GM21360 (cell line): ENCODE measurements at regions not wholly inside any gene's neighbourhood (a gene's known extent, or its start where the extent isn't known, plus 50 kb on each side); places are given as distances from the start of the nearest gene placed in this dataset.

Experiments used
- ATAC-seq: cut with Tn5 transposase; IDR thresholded peaks from one replicate; pipeline ENCODE4 v1.9.1; 2021; ENCODE audit warnings: mild to moderate bottlenecking, moderate library complexity; ENCODE audit not compliant: unreplicated experiment

DNA sequence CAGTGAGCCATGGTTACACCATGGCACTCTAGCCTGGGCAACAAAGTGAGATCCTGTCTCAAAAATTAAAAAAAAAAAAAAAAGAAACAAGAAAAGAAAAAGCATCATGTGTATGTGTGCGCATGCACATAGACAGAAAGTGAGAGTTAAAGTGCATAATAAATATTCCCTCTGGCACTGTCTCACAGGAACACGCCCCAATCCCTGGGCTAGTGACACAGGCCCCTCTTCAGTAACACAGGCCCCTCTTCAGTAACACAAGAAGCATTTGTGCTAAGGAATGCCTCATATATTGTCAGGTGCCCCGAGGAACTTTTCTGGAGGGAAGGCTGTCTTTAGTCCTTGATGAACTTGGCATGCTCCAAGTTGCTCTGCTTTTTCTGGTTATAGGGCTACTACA, 57.5 kb downstream of the RPL27A start:
- no peak for ATAC-seq

DNA sequence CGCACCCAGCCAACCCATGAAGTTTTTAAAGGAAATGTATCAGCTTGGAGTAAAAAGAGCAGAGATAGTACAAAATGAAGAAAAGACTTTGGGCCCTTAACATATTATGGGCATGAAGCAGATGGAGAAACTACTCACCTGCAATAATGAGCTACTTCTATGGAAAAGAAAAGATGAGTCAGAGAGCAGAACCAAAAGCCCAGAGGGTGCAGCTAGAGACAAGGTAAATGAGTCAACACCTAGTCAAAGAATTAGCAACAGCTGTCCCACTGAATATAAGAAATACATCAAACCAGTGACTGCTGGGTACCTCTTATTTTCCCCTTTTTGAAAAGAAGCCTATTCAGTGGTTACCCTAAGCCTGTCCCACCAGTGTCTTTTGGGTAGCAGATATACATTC, 61.8 kb downstream of the RPL27A start:
- ATAC-seq, result no peak

DNA sequence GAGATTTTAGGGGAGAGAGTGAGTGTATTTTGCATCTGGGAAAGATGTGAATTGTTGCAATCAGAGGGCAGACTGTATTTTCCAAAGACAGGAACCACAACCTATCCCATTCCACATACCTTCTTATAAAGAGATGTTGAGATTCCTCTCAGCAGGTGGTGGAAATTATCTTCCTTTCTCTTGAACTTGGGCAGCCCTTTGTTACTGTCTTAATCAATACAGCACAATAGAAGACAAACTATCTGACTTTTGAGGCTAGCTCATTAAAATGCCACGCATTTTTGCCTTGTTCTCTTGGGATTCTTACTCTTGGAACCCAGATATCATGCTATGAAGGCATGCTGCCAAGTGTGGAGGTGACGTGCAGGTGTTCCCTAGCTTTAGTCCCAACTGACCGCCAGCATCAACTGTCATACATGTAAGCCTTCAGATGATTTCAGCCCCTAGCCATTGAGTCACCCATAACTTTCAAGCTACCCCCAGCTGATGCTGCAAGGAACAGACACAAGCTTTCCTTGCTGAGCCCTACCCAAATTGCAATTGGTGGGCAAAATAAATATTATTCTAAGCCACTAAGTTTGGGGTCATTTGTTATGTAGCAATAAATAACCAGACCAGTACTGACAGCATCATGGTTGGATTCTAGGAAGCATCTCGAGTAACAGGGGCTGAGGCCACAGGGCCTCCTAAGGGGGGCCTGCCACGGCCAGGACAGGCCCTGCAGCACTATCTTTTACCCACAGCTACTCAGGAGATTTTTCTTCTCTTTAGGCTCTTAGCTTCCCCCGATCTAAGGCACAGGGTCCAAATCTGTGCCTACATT, 63.0 kb downstream of the RPL27A start:
- no peak for ATAC-seq

DNA sequence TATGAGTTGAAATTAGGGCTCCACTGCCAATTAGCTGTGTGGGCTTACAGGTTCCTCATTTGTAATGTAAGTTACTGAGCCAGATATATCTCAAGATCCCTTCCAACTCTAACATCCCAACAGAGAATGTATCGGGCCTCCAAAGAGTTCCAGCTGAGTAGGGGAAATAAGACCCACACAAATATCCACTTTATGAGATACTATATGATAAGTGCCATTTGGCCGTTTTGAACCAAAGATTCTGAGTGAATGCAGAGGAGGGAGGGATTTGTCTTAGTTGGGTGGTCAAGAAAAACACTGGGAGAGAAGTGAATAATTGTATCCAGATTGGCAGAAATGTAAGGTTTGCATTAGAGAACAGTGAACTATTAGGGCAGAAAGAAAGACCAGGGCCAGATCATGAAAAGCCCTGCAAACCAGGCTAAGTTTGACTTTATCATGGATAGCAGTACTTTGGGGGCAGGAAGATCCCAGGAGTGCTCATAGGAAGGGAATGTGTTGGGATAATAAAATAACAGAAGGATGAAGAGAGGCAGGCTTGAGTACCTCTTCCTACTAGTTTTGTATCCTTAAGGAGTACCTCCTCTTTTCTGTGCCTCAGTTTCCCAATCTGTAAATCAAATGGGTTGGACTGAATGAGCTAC, 63.9 kb downstream of the RPL27A start:
- no peak for ATAC-seq

DNA sequence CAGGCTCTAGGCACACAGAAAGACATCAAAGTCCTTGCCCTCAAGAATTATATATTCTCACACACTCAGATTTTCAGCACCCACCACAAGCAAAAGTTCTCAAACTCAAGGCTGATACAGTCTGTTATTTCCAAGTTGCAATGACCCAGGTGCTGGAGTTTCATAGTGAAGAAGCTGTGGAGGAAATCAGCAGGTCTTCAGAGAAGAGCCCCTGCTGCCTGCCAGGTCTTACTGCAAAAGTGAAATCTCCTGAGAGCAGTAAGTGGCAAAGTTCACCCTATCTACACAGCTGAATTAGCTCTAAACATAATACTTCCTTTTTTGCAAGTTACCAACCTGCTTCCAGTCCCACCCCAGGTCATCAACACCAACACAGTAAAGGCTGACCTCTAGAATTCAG, 64.6 kb downstream of the RPL27A start:
- ATAC-seq, result no peak

DNA sequence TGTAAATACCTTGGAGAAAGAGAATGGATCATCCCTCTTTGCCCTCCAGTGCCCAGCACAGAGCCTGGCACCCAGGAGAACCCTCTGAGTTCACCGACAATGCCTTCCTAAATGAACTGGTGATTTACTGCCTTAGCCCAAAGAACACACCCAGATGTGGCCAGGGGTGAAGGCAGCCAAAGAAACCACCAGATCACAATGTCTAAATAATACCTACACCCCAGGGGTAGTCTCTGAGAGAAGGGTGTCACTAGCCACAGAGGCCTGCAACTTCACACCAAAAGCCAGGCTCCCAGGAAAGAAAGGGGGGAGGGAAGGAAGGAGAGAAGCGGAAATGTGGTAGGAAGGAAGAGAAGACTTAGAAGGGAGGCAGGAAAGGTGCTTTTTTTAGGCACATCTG, 65.7 kb downstream of the RPL27A start:
- ATAC-seq, result no peak

DNA sequence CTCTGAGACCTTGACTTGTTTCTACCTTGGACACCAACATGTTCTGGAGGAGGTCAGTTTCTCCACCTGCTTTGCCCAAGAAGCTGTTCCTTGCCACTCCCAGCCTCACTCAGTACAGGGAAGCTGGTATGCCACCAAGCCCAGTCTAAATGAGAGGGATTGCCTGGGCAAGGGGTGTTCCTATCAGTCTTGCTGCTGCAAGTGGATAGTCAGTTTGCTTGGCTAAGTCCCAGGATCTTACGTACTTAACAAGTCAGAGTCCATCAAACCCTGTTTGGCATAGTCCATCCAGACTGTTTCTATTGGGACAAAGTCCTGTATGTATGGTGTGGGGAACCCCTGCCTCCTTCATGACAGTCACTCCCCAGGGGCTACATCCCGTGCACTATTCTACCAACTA, 66.6 kb downstream of the RPL27A start:
- no peak for ATAC-seq

DNA sequence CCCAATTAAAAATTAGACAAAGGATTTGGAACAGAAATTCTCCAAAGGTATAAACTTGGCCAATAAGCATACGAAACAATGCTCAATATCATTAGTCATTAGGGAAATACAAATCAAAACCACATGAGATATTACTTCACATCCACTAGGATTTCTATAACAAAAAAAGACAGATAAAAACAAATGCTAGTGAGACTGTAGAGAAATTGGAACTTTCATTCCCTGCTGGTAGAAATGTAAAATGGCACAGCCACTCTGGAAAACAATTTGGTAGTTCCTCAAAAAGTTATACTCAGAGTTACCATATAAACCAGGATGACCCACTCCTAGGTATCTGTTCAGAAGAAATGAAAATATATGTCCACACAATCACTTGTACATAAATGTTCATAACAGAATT, 71.6 kb downstream of the RPL27A start:
- ATAC-seq, result no peak

DNA sequence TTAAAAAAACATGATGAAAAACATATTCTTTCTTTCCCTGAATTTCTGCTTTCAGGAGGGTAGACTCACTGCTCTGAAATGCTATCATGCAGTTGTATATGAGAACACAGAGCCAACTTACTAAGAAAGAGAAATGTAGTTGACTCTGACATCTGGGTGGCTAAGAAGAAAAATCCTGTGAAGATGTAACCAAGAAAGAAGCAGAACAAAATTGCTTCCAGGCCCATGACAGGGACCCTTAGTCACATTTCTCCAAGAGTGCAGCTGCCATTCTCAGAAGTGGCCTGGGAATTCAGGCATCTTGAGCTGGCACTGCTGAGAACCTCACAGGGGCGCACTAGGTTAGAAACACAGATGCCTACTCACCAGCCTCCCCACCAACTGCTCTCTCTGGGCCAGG, 73.6 kb downstream of the RPL27A start:
- ATAC-seq, result no peak

DNA sequence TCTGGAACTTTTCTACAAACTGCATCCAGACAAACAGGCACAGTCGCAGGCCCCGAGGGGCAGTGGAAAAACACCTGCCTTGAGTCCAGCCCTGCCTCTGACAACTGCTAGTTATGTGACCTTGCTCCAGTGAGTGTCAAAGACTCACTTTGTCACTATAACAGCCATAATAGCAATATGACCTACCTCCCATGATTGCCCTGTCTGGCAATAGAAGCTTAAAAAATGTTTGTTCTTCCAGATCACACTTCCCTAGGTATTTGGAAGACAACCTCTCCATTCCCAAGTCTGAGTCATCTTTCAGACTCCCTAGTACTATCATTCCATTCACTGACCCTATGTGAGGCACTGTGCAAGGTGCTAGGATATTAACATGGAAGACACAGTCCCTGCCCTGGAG, 74.5 kb downstream of the RPL27A start:
- ATAC-seq, result no peak

DNA sequence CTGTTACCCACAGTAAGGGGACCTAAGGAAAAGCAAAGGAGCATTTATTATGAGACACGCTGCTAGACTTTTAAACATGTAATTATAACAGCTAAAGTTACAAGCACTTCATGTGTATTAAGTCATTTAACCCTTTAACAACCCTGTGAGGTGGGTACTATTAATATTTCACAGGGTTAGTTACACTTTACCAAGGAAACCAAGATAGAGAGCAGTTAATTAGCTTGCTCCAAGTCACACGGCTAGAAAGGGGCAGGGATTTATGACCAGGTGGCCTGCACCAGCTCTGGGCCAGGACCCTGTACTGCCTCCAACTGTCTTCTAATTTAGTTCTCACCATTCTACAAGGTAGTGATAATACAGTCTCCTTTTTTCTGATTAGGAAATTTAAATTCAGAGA, 74.9 kb downstream of the RPL27A start:
- ATAC-seq, result no peak

DNA sequence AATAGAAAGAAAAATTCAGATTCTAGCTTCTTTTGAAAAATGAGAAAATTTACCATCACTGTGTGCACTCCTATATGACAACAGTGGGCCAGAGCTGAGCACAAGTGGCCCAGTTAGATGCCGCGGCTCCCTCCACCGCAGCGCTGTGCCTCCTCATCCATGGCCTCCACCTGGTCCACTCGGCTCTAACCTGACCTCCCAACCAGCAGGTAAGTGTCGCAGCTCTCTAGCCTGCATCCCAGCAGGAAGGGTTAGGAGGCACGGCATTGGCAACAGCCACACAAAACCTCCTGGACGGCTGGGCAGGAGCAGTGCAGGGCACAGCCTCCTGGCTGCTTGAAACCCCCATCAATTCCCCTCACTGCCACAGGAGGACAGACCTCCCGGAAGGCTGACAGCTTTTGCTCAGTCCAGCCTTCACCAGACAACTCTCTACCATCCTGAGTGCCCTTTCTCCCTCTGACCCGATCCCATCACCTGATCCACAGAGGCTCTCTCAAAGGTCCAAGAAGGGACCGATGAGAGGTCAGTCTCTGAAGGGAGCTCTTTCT, 76.1 kb downstream of the RPL27A start:
- ATAC-seq, result no peak

DNA sequence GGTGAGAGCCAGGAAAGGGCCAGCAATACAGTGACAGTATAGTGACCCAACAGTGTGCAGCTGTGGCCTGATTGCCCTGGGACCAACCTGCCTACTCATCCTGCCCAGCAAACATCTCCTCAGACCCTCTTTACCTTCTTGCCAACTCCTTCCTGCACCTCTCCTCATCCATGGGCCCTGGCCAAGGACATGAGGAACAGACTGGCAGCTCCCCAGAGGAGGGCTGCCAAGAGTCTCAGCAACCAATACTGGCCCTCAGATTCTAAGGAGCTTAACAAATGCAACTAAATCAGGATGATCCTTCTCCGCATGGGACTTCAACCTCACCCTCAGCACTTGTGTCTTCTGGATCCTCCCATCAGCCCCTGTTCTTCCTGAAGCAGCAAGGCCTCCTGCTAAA, 77.0 kb downstream of the RPL27A start:
- ATAC-seq, result no peak

DNA sequence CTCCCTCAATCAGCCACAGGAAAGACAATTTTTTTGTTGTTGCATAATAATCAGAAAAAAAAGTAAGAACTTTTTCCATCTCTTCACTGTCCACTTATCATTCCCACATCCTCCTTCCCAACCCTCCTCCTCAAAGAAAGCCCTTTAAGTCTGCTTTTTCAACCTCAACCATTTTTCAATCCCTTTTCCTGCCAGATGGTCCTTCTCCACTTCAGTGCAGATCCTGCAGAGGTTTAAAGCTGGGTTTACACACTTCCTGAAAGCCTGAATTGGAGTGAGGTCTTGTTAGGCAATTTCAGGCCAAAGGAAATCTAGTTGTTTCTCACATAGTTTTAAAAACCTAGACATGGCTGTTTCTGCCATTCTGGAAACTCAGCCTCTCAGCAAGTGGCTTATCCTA, 78.3 kb downstream of the RPL27A start:
- no peak for ATAC-seq

DNA sequence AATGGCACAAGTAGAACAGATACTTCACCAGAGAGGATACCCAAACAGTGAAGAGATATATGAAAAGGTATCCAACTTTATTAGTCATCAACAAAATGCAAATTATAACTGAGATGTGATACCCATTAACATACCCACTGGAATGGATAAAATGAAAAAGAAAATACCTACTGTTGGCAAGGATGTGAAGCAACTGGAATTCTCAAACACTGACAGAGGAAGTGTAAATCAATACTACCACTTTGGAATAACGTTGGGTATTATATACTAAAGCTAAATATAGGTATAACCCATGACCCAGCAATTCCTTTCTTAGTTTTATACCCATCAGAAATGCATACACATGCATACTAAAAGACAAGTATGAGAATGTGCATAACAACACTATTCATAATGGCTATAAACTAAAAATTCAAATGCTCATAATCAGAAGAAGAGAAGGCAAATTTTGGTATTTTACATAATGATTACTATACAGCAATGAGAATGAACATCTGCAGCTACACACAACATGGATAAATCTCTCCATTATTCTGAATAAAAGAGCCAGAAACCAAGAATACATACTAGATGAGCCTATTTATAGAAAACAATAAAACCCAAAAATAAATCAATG, 80.6 kb downstream of the RPL27A start:
- ATAC-seq, result no peak

DNA sequence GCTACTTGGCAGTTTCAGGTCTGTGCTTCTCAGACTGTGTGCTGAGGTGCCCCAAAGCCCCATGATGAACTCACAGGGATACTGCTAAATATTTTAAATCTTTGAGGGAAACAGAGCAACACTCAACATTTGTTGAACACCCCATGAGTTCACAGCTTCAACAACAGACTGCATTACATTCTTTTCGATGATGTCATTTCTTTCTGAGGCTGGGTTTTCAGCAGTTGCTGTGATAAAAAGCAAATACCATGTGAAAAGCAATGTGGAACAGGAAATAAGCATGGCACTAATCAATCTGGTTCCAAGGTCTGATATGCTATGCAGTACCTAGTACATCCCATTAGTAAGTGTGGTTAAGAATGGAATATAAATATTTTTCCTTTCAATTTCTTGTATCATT, 82.7 kb downstream of the RPL27A start:
- no peak for ATAC-seq

DNA sequence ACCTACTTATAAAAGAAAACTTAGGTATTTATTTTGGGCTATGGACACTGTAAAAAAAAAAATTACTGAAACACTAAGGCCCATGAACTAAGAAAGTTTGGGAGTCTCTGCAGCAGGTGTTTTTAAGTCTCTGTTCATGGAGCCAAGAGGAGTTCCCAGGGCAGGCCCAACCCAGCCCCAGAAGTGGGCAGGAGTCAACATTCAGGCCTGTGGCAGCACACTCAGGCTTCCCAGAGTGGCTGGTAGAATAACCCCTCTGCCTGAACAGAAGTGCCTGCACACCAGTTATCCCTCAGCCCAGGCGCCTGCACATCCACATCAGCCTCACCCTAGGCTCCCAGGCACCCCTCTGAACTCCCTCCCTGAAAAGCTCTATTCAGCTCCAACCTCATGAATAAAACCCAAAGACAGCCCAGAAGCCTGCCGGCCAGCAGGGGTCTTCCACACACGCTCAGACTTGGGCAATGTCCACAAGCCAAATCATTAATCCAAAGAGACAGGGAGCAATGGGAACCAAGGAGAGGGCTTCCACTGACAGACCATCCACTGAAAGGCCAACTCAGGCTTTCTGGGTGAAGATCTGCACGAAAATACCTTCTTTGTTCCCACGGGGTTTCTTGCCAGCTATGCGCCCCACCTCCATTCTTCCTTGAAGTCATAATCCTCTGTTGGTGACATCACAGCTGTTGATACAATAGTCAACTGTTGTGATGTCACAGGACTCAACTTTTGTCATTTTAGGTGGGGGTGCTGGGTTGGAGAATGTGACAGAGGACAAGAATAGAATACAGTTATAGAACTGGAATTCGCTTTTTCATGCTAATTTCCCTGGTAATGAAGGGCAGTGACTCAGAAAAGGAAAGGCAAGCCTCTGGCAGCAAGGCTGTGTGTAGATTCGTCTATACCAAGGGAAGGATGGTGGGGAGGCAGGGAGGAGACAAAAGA, 83.7 kb downstream of the RPL27A start:
- no peak for ATAC-seq

DNA sequence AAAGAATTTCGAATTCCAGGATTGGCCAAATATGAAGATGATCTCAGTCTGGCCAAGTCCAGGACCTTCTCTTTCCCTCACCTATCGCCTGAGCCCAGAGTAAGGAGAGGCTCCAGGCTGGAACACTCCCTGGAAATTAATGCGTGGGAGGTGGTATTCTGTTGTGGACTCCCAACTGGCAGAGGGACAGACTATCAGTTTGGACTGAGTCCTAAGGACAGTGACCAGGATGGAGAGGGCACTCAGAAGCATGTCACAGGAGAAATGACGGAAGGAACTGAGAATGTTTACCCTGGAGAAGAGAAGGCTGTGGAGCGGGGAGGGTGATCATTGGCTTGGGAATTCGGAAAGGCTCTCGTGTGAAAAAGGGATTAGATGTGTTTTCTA, 84.4 kb downstream of the RPL27A start:
- no peak for ATAC-seq

DNA sequence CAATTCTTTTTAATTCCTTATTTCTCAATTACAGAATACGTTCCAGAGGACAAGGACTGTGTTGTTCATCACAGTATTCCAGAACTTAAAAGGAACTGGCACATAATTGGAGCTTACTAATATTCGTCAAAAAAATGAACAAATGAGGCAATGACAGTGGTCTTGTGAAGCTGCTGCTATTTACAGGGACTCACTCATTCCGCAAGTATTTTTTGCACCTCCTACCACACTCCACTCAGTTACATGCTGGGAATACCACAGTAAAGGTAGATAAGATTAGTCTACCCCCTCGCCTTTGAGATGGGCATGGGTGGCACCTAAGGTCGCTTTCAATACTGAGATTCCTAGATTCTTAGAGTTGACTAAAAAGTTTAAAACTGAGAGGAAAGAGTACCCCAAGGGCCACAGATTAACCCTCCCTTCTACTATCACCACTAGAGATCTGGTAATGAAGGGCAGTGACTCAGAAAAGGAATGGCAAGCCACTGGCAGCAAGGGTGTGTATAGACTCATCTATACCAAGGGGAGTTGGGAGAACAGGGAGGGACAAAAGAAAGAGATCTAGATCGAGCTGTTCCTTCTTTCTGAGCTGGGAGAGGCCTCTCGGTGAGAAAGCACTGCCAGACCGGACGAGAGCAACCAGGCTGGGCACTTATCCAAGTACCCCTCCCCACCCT, 85.0 kb downstream of the RPL27A start:
- ATAC-seq, result no peak

DNA sequence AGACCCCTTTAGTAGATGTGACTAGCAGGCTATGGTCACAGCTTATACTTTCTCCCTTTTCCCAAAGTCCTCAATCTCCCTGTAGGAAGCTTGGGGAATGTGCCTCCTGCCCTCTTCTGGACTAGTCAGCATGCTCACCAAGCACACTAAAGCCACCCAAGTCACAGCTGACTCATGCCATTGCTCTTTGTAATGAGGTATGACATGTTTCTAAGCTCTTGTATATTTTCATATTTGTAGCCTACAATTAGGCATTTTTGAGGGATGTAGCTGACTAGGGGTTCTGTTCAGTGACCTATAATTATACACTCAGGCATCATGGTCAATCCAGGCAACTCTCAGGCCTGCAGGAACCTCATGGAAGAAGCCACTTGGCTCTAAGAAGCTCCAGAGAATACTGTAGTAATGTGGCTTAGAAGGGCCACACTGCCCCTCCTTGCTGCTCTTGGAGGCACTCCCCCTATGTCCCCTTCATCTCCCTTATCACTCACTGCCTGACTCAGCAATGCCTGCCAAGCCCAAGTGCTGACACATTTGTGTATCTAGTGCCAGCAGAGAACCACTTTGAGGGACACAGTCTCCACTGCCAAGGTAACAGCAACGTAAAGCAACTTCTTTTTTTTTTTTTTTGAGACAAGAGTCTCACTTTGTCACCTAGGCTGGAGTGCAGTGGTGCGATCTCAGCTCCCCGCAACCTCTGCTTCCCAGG, 86.2 kb downstream of the RPL27A start:
- no peak for ATAC-seq
